Endothelial cell (in vitro differentiated cells): ENCODE measurements at regions not wholly inside any gene's neighbourhood (a gene's known extent, or its start where the extent isn't known, plus 50 kb on each side); places are given as distances from the start of the nearest gene placed in this dataset.

Source experiments
- DNase-seq: peaks from one replicate; pipeline ENCODE4 v3.0.0; 2021; ENCODE audit warnings: low spot score
- H3K27ac Mint-ChIP-seq: one replicate; pipeline ENCODE4 v1.8.0; 2021; ENCODE audit warnings: mixed read lengths, inconsistent platforms; ENCODE audit not compliant: unreplicated experiment
- H3K27me3 Mint-ChIP-seq: one replicate; pipeline ENCODE4 v1.8.0; 2021; ENCODE audit warnings: mild to moderate bottlenecking, moderate library complexity, mixed read lengths, inconsistent platforms; ENCODE audit not compliant: unreplicated experiment
- H3K36me3 Mint-ChIP-seq: one replicate; pipeline ENCODE4 v1.8.0; 2021; ENCODE audit warnings: mild to moderate bottlenecking, low read depth, mixed read lengths, inconsistent platforms; ENCODE audit not compliant: unreplicated experiment
- H3K4me1 Mint-ChIP-seq: one replicate; pipeline ENCODE4 v1.8.0; 2021; ENCODE audit warnings: mild to moderate bottlenecking, mixed read lengths, inconsistent platforms; ENCODE audit not compliant: unreplicated experiment
- H3K4me3 Mint-ChIP-seq: one replicate; pipeline ENCODE4 v1.8.0; 2021; ENCODE audit warnings: mild to moderate bottlenecking, mixed read lengths, inconsistent platforms; ENCODE audit not compliant: unreplicated experiment
- H3K9me3 Mint-ChIP-seq: one replicate; pipeline ENCODE4 v1.8.0; 2021; ENCODE audit warnings: mixed read lengths, inconsistent platforms; ENCODE audit not compliant: unreplicated experiment
- TF ChIP-seq, protein P1 (sequence below): fragments of 200-600 bp; sonication (generic); IDR thresholded peaks from one replicate; pipeline ENCODE4 v1.5.0; 2021; ENCODE audit warnings: antibody characterized with exemption; ENCODE audit not compliant: unreplicated experiment

DNA sequence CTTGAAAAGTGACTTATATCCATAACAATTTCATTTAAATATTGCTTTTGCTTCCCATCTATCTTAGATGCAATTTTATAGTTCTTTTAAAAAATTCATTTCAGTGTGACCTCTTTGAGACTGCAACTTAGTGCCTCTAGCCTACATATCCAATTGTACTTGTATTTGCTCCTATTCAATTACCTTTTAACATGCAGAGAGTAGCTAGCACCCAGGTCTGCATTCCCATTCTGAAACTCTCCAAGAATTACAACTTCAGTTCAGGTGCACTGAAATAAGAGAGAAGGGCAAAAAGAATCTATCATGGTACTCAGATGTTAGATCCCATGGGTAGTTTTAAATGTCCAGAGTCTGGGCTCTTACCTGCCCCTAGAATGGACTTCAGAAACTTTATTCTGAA, 765.4 kb upstream of the SLC35B3 start:
- no peaks in the 10 kb centered on the region for H3K4me1 Mint-ChIP-seq

DNA sequence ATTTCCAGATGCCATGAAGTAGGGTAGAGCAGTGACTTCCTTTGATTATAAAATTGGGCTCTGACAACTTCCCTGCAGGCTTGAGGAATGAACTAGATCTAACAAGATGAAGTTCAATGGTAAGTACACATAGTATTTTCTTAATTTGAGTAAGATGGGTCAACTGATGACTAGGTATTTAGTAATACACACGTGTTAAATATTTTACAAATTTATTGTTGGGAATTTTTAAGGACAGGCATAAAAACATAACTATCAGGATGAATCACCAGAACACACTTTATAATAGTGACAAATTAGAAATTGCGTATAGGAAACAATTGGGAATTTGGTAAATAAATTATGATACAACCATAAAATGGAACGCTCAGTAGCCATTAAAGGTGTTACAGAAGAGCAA, 762.4 kb upstream of the SLC35B3 start:
- no peaks in the 10 kb centered on the region for H3K27me3 Mint-ChIP-seq
- TF ChIP-seq, protein P1, sequence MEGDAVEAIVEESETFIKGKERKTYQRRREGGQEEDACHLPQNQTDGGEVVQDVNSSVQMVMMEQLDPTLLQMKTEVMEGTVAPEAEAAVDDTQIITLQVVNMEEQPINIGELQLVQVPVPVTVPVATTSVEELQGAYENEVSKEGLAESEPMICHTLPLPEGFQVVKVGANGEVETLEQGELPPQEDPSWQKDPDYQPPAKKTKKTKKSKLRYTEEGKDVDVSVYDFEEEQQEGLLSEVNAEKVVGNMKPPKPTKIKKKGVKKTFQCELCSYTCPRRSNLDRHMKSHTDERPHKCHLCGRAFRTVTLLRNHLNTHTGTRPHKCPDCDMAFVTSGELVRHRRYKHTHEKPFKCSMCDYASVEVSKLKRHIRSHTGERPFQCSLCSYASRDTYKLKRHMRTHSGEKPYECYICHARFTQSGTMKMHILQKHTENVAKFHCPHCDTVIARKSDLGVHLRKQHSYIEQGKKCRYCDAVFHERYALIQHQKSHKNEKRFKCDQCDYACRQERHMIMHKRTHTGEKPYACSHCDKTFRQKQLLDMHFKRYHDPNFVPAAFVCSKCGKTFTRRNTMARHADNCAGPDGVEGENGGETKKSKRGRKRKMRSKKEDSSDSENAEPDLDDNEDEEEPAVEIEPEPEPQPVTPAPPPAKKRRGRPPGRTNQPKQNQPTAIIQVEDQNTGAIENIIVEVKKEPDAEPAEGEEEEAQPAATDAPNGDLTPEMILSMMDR: no peak
- H3K4me1 Mint-ChIP-seq: no peaks in the 10 kb centered on the region
- no peaks in the 10 kb centered on the region for H3K9me3 Mint-ChIP-seq
- H3K36me3 Mint-ChIP-seq: no peaks in the 10 kb centered on the region
- H3K27ac Mint-ChIP-seq: no peak overlapping the region
- no peak for DNase-seq
- H3K4me3 Mint-ChIP-seq: no peak overlapping the region

More for the DNA sequence above, 765.4 kb upstream of the SLC35B3 start:
- no peaks in the 10 kb centered on the region for H3K36me3 Mint-ChIP-seq
- no peak overlapping the region for H3K4me3 Mint-ChIP-seq
- TF ChIP-seq, protein P1: no peak
- no peak for DNase-seq
- H3K27me3 Mint-ChIP-seq: no peaks in the 10 kb centered on the region
- no peaks in the 10 kb centered on the region for H3K9me3 Mint-ChIP-seq
- no peak overlapping the region for H3K27ac Mint-ChIP-seq

- H3K4me1 Mint-ChIP-seq: no peaks in the 10 kb centered on the region
- no peaks in the 10 kb centered on the region for H3K36me3 Mint-ChIP-seq
- no peak overlapping the region for H3K4me3 Mint-ChIP-seq
- H3K9me3 Mint-ChIP-seq: no peaks in the 10 kb centered on the region
- TF ChIP-seq, protein P1: no peak
- DNase-seq: no peak
- no peaks in the 10 kb centered on the region for H3K27me3 Mint-ChIP-seq
- no peak overlapping the region for H3K27ac Mint-ChIP-seq
Measured at GRCh38 chr6:9195322-9195721, 760.0 kb upstream of the SLC35B3 start.

DNA sequence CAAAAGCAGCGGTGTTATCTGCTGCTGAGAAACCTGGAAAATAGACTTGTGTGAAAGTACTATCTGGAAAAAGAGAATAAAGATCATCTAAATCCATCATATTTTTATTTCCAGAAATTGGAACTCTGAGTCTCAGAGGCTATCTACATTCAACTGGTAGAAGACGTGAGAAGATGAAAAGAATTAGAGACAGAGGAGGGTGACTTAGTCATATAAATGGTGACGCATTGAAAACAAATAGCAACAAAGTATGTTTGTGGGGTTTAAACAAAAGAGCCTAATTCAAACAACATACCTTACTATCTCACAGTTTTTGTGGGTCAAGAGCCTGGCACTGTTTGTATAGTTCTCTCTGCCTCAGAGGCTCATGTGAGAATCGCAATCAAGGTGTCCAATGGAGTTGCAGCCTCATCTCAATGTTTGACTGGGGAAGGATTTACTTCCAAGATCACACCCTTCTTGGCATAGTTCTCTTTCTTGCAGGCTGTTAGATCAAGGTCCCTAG, 757.1 kb upstream of the SLC35B3 start:
- TF ChIP-seq, protein P1: no peak
- Mint-ChIP-seq H3K27me3 (no peaks in the 10 kb centered on the region), H3K4me1 (no peaks in the 10 kb centered on the region), H3K9me3 (no peaks in the 10 kb centered on the region), H3K36me3 (no peaks in the 10 kb centered on the region), H3K27ac (no peak overlapping the region), H3K4me3 (no peak overlapping the region)
- no peak for DNase-seq

GRCh38 chr6:9186148-9186547, 750.8 kb upstream of the SLC35B3 start:
- Mint-ChIP-seq H3K4me1 (no peaks in the 10 kb centered on the region), H3K4me3 (no peak overlapping the region)
- no peak for DNase-seq

More at GRCh38 chr6:9186148-9186547, 750.8 kb upstream of the SLC35B3 start:
- TF ChIP-seq, protein P1: no peak
- no peaks in the 10 kb centered on the region for H3K27me3 Mint-ChIP-seq
- no peak overlapping the region for H3K27ac Mint-ChIP-seq
- H3K36me3 Mint-ChIP-seq: no peaks in the 10 kb centered on the region
- no peaks in the 10 kb centered on the region for H3K9me3 Mint-ChIP-seq
